Spleen (tissue), 11 donors: ENCODE measurements at regions not wholly inside any gene's neighbourhood (a gene's known extent, or its start where the extent isn't known, plus 50 kb on each side); places are given as distances from the start of the nearest gene placed in this dataset.

Experiments used
- DNase-seq: peaks from one replicate; pipeline ENCODE4 v3.0.0-alpha.2; 2020
- H3K27ac ChIP-seq, 8 donors: fragments of 200-600 bp; sonication (generic) in 7 of 8; 1 replicate in 4 of 8; 2 replicates in 4 of 8; pipeline versions ENCODE4 v1.5.0 to v1.8.0; 2016 to 2021; ENCODE audit warnings: inconsistent platforms in 4 of 8, mild to moderate bottlenecking in 4 of 8, moderate library complexity in 1 of 8
- H3K27me3 ChIP-seq, 7 donors: fragments of 200-600 bp; sonication (generic) in 6 of 7; replicated peaks in 1 of 7; 1 replicate in 4 of 7; 2 replicates in 3 of 7; pipeline versions ENCODE4 v1.5.0 to v1.8.0; 2016 to 2021; ENCODE audit warnings: inconsistent platforms in 3 of 7, mild to moderate bottlenecking in 1 of 7
- H3K36me3 ChIP-seq, 6 donors: fragments of 200-600 bp; sonication (generic) in 5 of 6; 1 replicate in 4 of 6; 2 replicates in 2 of 6; pipeline versions ENCODE4 v1.5.0 to v1.8.0; 2016 to 2021; ENCODE audit warnings: inconsistent platforms in 2 of 6
- H3K4me1 ChIP-seq, 6 donors: fragments of 200-600 bp; sonication (generic) in 5 of 6; 1 replicate in 3 of 6; 2 replicates in 3 of 6; pipeline versions ENCODE4 v1.5.0 to v1.8.0; 2016 to 2021; ENCODE audit warnings: inconsistent platforms in 3 of 6
- H3K4me3 ChIP-seq, 8 donors: fragments of 200-600 bp; sonication (generic) in 7 of 8; 1 replicate in 4 of 8; 2 replicates in 4 of 8; pipeline versions ENCODE4 v1.5.0 to v1.8.0; 2016 to 2021; ENCODE audit warnings: inconsistent platforms in 4 of 8, mild to moderate bottlenecking in 4 of 8, moderate library complexity in 2 of 8
- H3K9me3 ChIP-seq, 8 donors: fragments of 200-600 bp; sonication (generic) in 7 of 8; 1 replicate in 4 of 8; 2 replicates in 4 of 8; pipeline versions ENCODE4 v1.5.0 to v1.8.0; 2016 to 2021; ENCODE audit warnings: inconsistent platforms in 4 of 8
- POLR2A ChIP-seq, 3 donors: fragments of 450-650 bp; IDR thresholded peaks; one replicate each; pipeline ENCODE4 v1.5.1; 2017; ENCODE audit warnings: antibody characterized with exemption in 3 of 3, mild to moderate bottlenecking in 1 of 3
- POLR2AphosphoS5 ChIP-seq, 3 donors: sonication (generic); formaldehyde crosslinking; IDR thresholded peaks; one replicate each; pipeline ENCODE4 v1.5.1; 2017; ENCODE audit warnings: antibody characterized with exemption in 3 of 3
- WGBS, 5 donors: extraction: QIAGEN DNeasy Blood & Tissue Kit in 3 of 5; methylation state at CpG; one replicate each; pipeline versions ENCODE4 v1.1.5 to v1.1.7; 2013 to 2018; 5-methylcytosine and 5-hydroxymethylcytosine counted together
- intact Hi-C: fragments of 100-400 bp; cut with DNase I; formaldehyde crosslinking; loops from one replicate; pipeline ENCODE4 v1.15.0; 2023; ENCODE audit warnings: low total_unique reads
- TF ChIP-seq, protein P1 (sequence below), 11 experiments: fragments of 200-600 bp in 7 of 11; fragments of 450-650 bp in 4 of 11; sonication (generic) in 4 of 11; IDR thresholded peaks in 8 of 11; conservative IDR thresholded peaks in 3 of 11; 1 replicate in 7 of 11; 2 replicates in 4 of 11; pipeline versions ENCODE4 v1.4.0 to v1.8.0; 2016 to 2021; ENCODE audit warnings: antibody characterized with exemption in 11 of 11, inconsistent platforms in 4 of 11, mild to moderate bottlenecking in 1 of 11
- donor health status: healthy with polysubstance abuse.
- donor health status: DM: no; HTN: no; CAD: no; lungs with moderate emphysema.
- donor health status: DM: no; HTN: no; CAD: no.
- donor health status: Bipolar disorder and iron deficiency.
- donor health status: healthy.
- donor health status: DM: no; HTN: no; CAD: no.
- donor health status: DM: yes; HTN: yes; CAD: no.

GRCh38 chr2:36088716-36089328 lies 266.8 kb upstream of the CRIM1 start:
- H3K27me3 ChIP-seq: no peaks in the 10 kb centered on the region
- H3K4me3 ChIP-seq: no peak overlapping the region
- peaks cover 0 to 17% (median 0%) of the 10 kb centered on the region in 8 donors for H3K9me3 ChIP-seq
- WGBS, 5 donors: 75 to 84% (median 78%) methylated on average over 4 of the region's 4 CpGs
- intact Hi-C loops: no loop called here
- no peak overlapping the region for H3K27ac ChIP-seq
- no peaks in the 10 kb centered on the region for H3K4me1 ChIP-seq
- H3K36me3 ChIP-seq: no peaks in the 10 kb centered on the region
- no peak for DNase-seq
- no peak for TF ChIP-seq POLR2A (IDR thresholded peaks at IDR 0.05)
- TF ChIP-seq, protein P1, sequence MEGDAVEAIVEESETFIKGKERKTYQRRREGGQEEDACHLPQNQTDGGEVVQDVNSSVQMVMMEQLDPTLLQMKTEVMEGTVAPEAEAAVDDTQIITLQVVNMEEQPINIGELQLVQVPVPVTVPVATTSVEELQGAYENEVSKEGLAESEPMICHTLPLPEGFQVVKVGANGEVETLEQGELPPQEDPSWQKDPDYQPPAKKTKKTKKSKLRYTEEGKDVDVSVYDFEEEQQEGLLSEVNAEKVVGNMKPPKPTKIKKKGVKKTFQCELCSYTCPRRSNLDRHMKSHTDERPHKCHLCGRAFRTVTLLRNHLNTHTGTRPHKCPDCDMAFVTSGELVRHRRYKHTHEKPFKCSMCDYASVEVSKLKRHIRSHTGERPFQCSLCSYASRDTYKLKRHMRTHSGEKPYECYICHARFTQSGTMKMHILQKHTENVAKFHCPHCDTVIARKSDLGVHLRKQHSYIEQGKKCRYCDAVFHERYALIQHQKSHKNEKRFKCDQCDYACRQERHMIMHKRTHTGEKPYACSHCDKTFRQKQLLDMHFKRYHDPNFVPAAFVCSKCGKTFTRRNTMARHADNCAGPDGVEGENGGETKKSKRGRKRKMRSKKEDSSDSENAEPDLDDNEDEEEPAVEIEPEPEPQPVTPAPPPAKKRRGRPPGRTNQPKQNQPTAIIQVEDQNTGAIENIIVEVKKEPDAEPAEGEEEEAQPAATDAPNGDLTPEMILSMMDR (IDR thresholded peaks at IDR 0.05 in 8 of 11, conservative IDR thresholded peaks at IDR 0.05 in 3 of 11): no peak
- TF ChIP-seq POLR2AphosphoS5 (IDR thresholded peaks at IDR 0.05): no peak

- WGBS, 5 donors: 64 to 81% (median 75%) methylated on average over 3 of the region's 3 CpGs
- TF ChIP-seq POLR2AphosphoS5 (IDR thresholded peaks at IDR 0.05) (no peak), POLR2A (IDR thresholded peaks at IDR 0.05) (no peak)
- TF ChIP-seq, protein P1 (IDR thresholded peaks at IDR 0.05 in 8 of 11, conservative IDR thresholded peaks at IDR 0.05 in 3 of 11): no peak
- Histone ChIP-seq H3K36me3 (no peaks in the 10 kb centered on the region), H3K4me1 (no peaks in the 10 kb centered on the region), H3K4me3 (no peak overlapping the region), H3K9me3 (peaks cover 0 to 7% (median 0%) of the 10 kb centered on the region in 8 donors), H3K27me3 (no peaks in the 10 kb centered on the region), H3K27ac (no peak overlapping the region)
- no peak for DNase-seq
- intact Hi-C loops: no loop called here
Observed at GRCh38 chr2:36087344-36087743, 268.2 kb upstream of the CRIM1 start.

GRCh38 chr2:36079793-36080192 lies 275.8 kb upstream of the CRIM1 start:
- intact Hi-C loops: no loop called here
- no peaks in the 10 kb centered on the region for H3K36me3 ChIP-seq
- no peak for DNase-seq
- H3K4me1 ChIP-seq: no peaks in the 10 kb centered on the region
- no peak overlapping the region for H3K27ac ChIP-seq
- H3K27me3 ChIP-seq: no peaks in the 10 kb centered on the region
- no peaks in the 10 kb centered on the region for H3K9me3 ChIP-seq
- TF ChIP-seq POLR2A (IDR thresholded peaks at IDR 0.05) (no peak), POLR2AphosphoS5 (IDR thresholded peaks at IDR 0.05) (no peak)
- TF ChIP-seq, protein P1 (IDR thresholded peaks at IDR 0.05 in 8 of 11, conservative IDR thresholded peaks at IDR 0.05 in 3 of 11): no peak
- no peak overlapping the region for H3K4me3 ChIP-seq
- WGBS, 5 donors: 85 to 94% (median 93%) methylated on average over 1 of the region's 1 CpG

DNA sequence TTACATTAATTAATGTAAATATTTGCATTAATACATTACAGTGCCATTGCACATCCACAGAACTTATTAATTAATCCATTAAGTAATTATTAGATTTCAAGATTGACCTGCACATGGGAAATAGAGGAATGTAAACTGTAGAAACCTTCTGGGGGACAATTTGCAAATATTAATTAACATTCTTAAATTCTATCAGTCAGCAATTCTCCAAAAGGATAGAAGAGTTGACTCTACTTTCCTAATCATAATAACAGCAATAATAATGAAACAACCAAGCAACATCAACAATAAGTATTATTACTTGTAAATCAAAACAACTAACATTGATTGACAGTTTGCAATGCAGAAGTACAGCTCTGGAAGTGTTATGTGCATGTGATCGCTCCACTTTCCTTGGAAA lies 281.6 kb upstream of the CRIM1 start:
- Histone ChIP-seq H3K36me3 (no peaks in the 10 kb centered on the region), H3K27me3 (no peaks in the 10 kb centered on the region), H3K4me3 (no peak overlapping the region), H3K4me1 (no peaks in the 10 kb centered on the region), H3K9me3 (peaks cover 0 to 3% (median 0%) of the 10 kb centered on the region in 8 donors), H3K27ac (no peak overlapping the region)
- no peak for DNase-seq
- TF ChIP-seq POLR2AphosphoS5 (IDR thresholded peaks at IDR 0.05): no peak
- TF ChIP-seq, protein P1 (IDR thresholded peaks at IDR 0.05 in 8 of 11, conservative IDR thresholded peaks at IDR 0.05 in 3 of 11): no peak
- no peak for TF ChIP-seq POLR2A (IDR thresholded peaks at IDR 0.05)
- WGBS, 5 donors: 0 to 3% (median 0%) methylated on average over 1 of the region's 1 CpG
- intact Hi-C loops: no loop called here
